ENCODE measurements at regions not wholly inside any gene's neighbourhood (a gene's known extent, or its start where the extent isn't known, plus 50 kb on each side); places are given as distances from the start of the nearest gene placed in this dataset.

- Histone ChIP-seq H3K9me3 (ENCODE audit: low read length) (no peaks in the 10 kb centered on the region), H3K4me1 (ENCODE audit: insufficient read depth, low read length) (no peaks in the 10 kb centered on the region), H3F3A (ENCODE audit: low read length, unreplicated experiment) (no peaks in the 10 kb centered on the region), H3K79me2 (ENCODE audit: low read length) (no peaks in the 10 kb centered on the region), H3K27ac (ENCODE audit: low read length) (no peak overlapping the region), H2AFZ (ENCODE audit: low read length) (no peak overlapping the region), H3K4me2 (ENCODE audit: low read length) (no peak overlapping the region), H4K20me1 (ENCODE audit: low read length) (no peaks in the 10 kb centered on the region), H3K4me3 (ENCODE audit: low read length) (no peak overlapping the region), H3K27me3 (ENCODE audit: low read length) (no peaks in the 10 kb centered on the region), H3K36me3 (ENCODE audit: low read depth, low read length) (no peaks in the 10 kb centered on the region), H3K9ac (ENCODE audit: low read length) (no peak overlapping the region), H3K9me2 (replicated peaks; ENCODE audit: low read length) (no peaks in the 10 kb centered on the region)
- no peak for DNase-seq
- ChIA-PET POLR2A (ENCODE audit: unreplicated experiment) (no interaction called here), CTCF (no interaction called here)
- intact Hi-C loops (cut with micrococcal nuclease): loop anchor here (5.0 kb wide), 2 partner anchors 226 to 636 kb away; no protein-coding TSS in a partner anchor
- ATAC-seq: no peak
- BruUV-seq (replicated peaks): no TSS peak
- TF ChIP-seq EZH2 (IDR thresholded peaks at IDR 0.05; ENCODE audit: low read length, unreplicated experiment) (no peak), CTCF (conservative IDR thresholded peaks at IDR 0.05; ENCODE audit: low read depth, low read length) (no peak), EZH2phosphoT487 (IDR thresholded peaks at IDR 0.05; ENCODE audit: borderline replicate concordance, low read length) (no peak)
These were observed 424.3 kb downstream of the SLC4A3 start for GRCh38 chr2:220051716-220052115.

- peak; percentile 79 for TF ChIP-seq CTCF (conservative IDR thresholded peaks at IDR 0.05; ENCODE audit: low read depth, low read length)
- no peak for TF ChIP-seq EZH2phosphoT487 (IDR thresholded peaks at IDR 0.05; ENCODE audit: borderline replicate concordance, low read length)
- TF ChIP-seq EZH2 (IDR thresholded peaks at IDR 0.05; ENCODE audit: low read length, unreplicated experiment): no peak
- ChIA-PET CTCF (no interaction called here), POLR2A (ENCODE audit: unreplicated experiment) (no interaction called here)
- H3K4me1 ChIP-seq (ENCODE audit: insufficient read depth, low read length): no peaks in the 10 kb centered on the region
- H3K4me3 ChIP-seq (ENCODE audit: low read length): no peak overlapping the region
- H3K9ac ChIP-seq (ENCODE audit: low read length): no peak overlapping the region
- BruUV-seq (replicated peaks): no TSS peak
- no peak overlapping the region for H3K27ac ChIP-seq (ENCODE audit: low read length)
- no peak overlapping the region for H2AFZ ChIP-seq (ENCODE audit: low read length)
- no peaks in the 10 kb centered on the region for H4K20me1 ChIP-seq (ENCODE audit: low read length)
- ATAC-seq: no peak; the same call in 1 of the 2 replicates
- H3F3A ChIP-seq (ENCODE audit: low read length, unreplicated experiment): no peaks in the 10 kb centered on the region
- intact Hi-C loops (cut with micrococcal nuclease): loop anchor here (5.0 kb wide), 2 partner anchors 223 to 633 kb away; no protein-coding TSS in a partner anchor
- no peaks in the 10 kb centered on the region for H3K27me3 ChIP-seq (ENCODE audit: low read length)
- no peak overlapping the region for H3K4me2 ChIP-seq (ENCODE audit: low read length)
- H3K9me2 ChIP-seq (replicated peaks; ENCODE audit: low read length): no peaks in the 10 kb centered on the region
- DNase-seq: peak; percentile 70
- no peaks in the 10 kb centered on the region for H3K79me2 ChIP-seq (ENCODE audit: low read length)
- no peaks in the 10 kb centered on the region for H3K36me3 ChIP-seq (ENCODE audit: low read depth, low read length)
- H3K9me3 ChIP-seq (ENCODE audit: low read length): no peaks in the 10 kb centered on the region
These were observed 426.5 kb downstream of the SLC4A3 start for GRCh38 chr2:220053919-220054318.

DNA sequence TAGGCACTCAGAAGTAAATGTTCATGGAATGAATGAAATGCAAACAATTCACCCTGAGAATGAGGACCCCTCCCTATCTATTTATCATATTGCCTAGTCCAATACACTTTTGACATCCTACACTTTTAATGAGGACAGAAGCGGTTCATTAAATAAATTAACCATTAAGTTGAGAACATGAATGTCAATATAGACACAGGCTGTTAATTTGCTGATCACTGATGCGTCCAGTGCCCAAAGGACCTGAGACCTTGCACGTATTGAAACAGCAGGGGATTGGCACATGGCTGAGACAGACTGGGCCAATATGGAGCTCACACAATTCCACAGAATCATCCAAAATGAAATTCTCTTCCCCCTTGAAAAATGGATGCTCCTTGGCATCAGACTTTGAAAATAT, 430.0 kb downstream of the SLC4A3 start:
- no peaks in the 10 kb centered on the region for H4K20me1 ChIP-seq (ENCODE audit: low read length)
- no peak for DNase-seq
- TF ChIP-seq CTCF (conservative IDR thresholded peaks at IDR 0.05; ENCODE audit: low read depth, low read length): no peak
- no peak for TF ChIP-seq EZH2 (IDR thresholded peaks at IDR 0.05; ENCODE audit: low read length, unreplicated experiment)
- no peak for TF ChIP-seq EZH2phosphoT487 (IDR thresholded peaks at IDR 0.05; ENCODE audit: borderline replicate concordance, low read length)
- H3K9ac ChIP-seq (ENCODE audit: low read length): no peak overlapping the region
- no peak overlapping the region for H3K27ac ChIP-seq (ENCODE audit: low read length)
- CTCF ChIA-PET: no interaction called here
- no peak overlapping the region for H3K4me2 ChIP-seq (ENCODE audit: low read length)
- H3K27me3 ChIP-seq (ENCODE audit: low read length): no peaks in the 10 kb centered on the region
- H3K36me3 ChIP-seq (ENCODE audit: low read depth, low read length): no peaks in the 10 kb centered on the region
- BruUV-seq (replicated peaks): no TSS peak
- no peaks in the 10 kb centered on the region for H3K79me2 ChIP-seq (ENCODE audit: low read length)
- H3K4me3 ChIP-seq (ENCODE audit: low read length): no peak overlapping the region
- no peak for ATAC-seq
- no peak overlapping the region for H2AFZ ChIP-seq (ENCODE audit: low read length)
- POLR2A ChIA-PET (ENCODE audit: unreplicated experiment): no interaction called here
- H3K9me3 ChIP-seq (ENCODE audit: low read length): no peaks in the 10 kb centered on the region
- no peaks in the 10 kb centered on the region for H3F3A ChIP-seq (ENCODE audit: low read length, unreplicated experiment)
- intact Hi-C loops (cut with micrococcal nuclease): no loop called here
- H3K9me2 ChIP-seq (replicated peaks; ENCODE audit: low read length): no peaks in the 10 kb centered on the region
- no peaks in the 10 kb centered on the region for H3K4me1 ChIP-seq (ENCODE audit: insufficient read depth, low read length)
